GM12878 (cell line): ENCODE measurements at regions not wholly inside any gene's neighbourhood (a gene's known extent, or its start where the extent isn't known, plus 50 kb on each side); places are given as distances from the start of the nearest gene placed in this dataset.

Experiments
- CEBPB ChIP-seq, 2 experiments: fragments of 150-350 bp in 1 of 2; IDR thresholded peaks; 2 replicates each; pipeline ENCODE4 v1.6.1; 2012 to 2014; ENCODE audit warnings: low read depth in 2 of 2, low read length in 2 of 2, borderline replicate concordance in 1 of 2, inconsistent platforms in 1 of 2
- CTCF ChIP-seq, 3 experiments: IDR thresholded peaks in 2 of 3; conservative IDR thresholded peaks in 1 of 3; 2 replicates each; pipeline ENCODE4 v1.5.1; 2011; ENCODE audit warnings: low read depth in 3 of 3, low read length in 3 of 3, mild to moderate bottlenecking in 3 of 3, control low read depth in 2 of 3, moderate library complexity in 2 of 3, inconsistent platforms in 1 of 3, mixed read lengths in 1 of 3; ENCODE audit not compliant: control insufficient read depth in 2 of 3, insufficient read depth in 1 of 3; ENCODE audit errors: extremely low read depth in 1 of 3
- CUX1 ChIP-seq: IDR thresholded peaks from 2 replicates; pipeline ENCODE4 v1.6.1; 2012; ENCODE audit warnings: improper control_type of control experiment, low read depth, low read length; ENCODE audit not compliant: insufficient replicate concordance
- HSF1 ChIP-seq: fragments of 150-350 bp; IDR thresholded peaks from 2 replicates; pipeline ENCODE4 v1.6.1; 2014; ENCODE audit warnings: mild to moderate bottlenecking, low read depth, low read length
- MTA2 ChIP-seq: fragments of 450-650 bp; IDR thresholded peaks from 2 replicates; pipeline ENCODE4 v1.6.1; 2016; ENCODE audit warnings: low read depth, mild to moderate bottlenecking, moderate library complexity
- PBX3 ChIP-seq: IDR thresholded peaks from 2 replicates; pipeline ENCODE4 v1.6.1; 2011; ENCODE audit warnings: mild to moderate bottlenecking, low read depth, low read length, moderate library complexity; ENCODE audit not compliant: insufficient replicate concordance
- POLR2A ChIP-seq: IDR thresholded peaks from 2 replicates; pipeline ENCODE4 v1.6.1; 2011; ENCODE audit warnings: low read depth, mild to moderate bottlenecking, low read length
- RELB ChIP-seq: fragments of 450-650 bp; IDR thresholded peaks from 2 replicates; pipeline ENCODE4 v1.6.1; 2017; ENCODE audit warnings: low read depth, mild to moderate bottlenecking, moderate library complexity
- SIN3A ChIP-seq: IDR thresholded peaks from 2 replicates; pipeline ENCODE4 v1.6.1; 2012; ENCODE audit warnings: low read depth, low read length, improper control_type of control experiment
- STAT3 ChIP-seq: IDR thresholded peaks from 2 replicates; pipeline ENCODE4 v1.6.1; 2011; ENCODE audit warnings: low read depth, low read length, improper control_type of control experiment
- ZNF24 ChIP-seq: fragments of 450-650 bp; IDR thresholded peaks from 2 replicates; pipeline ENCODE4 v1.6.1; 2017; ENCODE audit warnings: antibody characterized with exemption, mild to moderate bottlenecking
- TF ChIP-seq, protein P1 (sequence below): IDR thresholded peaks from 2 replicates; pipeline ENCODE4 v1.6.1; 2011; ENCODE audit warnings: borderline replicate concordance, low read depth, mild to moderate bottlenecking, moderate library complexity, low read length; ENCODE audit not compliant: insufficient read depth, poor library complexity, severe bottlenecking

- TF ChIP-seq CUX1 (no peak), HSF1 (no peak), MTA2 (no peak), PBX3 (no peak), POLR2A (no peak), CTCF (IDR thresholded peaks at IDR 0.05 in 2 of 3, conservative IDR thresholded peaks at IDR 0.05 in 1 of 3; ENCODE audit: control insufficient read depth in 2 of 3, extremely low read depth in 1 of 3, insufficient read depth in 1 of 3, low read depth in 3 of 3, low read length in 3 of 3) (no peak), RELB (no peak), SIN3A (no peak), ZNF24 (no peak), STAT3 (no peak), CEBPB (IDR thresholded peaks at IDR 0.05; ENCODE audit: borderline replicate concordance in 1 of 2, low read depth in 2 of 2, low read length in 2 of 2) (no peak)
- TF ChIP-seq, protein P1, sequence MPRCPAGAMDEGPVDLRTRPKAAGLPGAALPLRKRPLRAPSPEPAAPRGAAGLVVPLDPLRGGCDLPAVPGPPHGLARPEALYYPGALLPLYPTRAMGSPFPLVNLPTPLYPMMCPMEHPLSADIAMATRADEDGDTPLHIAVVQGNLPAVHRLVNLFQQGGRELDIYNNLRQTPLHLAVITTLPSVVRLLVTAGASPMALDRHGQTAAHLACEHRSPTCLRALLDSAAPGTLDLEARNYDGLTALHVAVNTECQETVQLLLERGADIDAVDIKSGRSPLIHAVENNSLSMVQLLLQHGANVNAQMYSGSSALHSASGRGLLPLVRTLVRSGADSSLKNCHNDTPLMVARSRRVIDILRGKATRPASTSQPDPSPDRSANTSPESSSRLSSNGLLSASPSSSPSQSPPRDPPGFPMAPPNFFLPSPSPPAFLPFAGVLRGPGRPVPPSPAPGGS: no peak
Measured at GRCh38 chr14:26934151-26934550, 336.3 kb upstream of the NOVA1 start (continued).
